Sigmoid colon (tissue), 6 donors: ENCODE measurements at regions not wholly inside any gene's neighbourhood (a gene's known extent, or its start where the extent isn't known, plus 50 kb on each side); places are given as distances from the start of the nearest gene placed in this dataset.

Experiments used
- DNase-seq: peaks from one replicate; pipeline ENCODE4 v3.0.0-alpha.2; 2019
- H3K27ac ChIP-seq, 4 donors: fragments of 200-600 bp; sonication (generic); one replicate each; pipeline ENCODE4 v1.5.1; 2016 to 2019; ENCODE audit warnings: mild to moderate bottlenecking in 1 of 4
- H3K27me3 ChIP-seq, 3 donors: fragments of 200-600 bp; sonication (generic); one replicate each; pipeline ENCODE4 v1.5.1; 2019; ENCODE audit warnings: mild to moderate bottlenecking in 1 of 3
- H3K36me3 ChIP-seq, 4 donors: fragments of 200-600 bp; sonication (generic); one replicate each; pipeline ENCODE4 v1.5.1; 2016 to 2019
- H3K4me1 ChIP-seq, 4 donors: fragments of 200-600 bp; sonication (generic); one replicate each; pipeline ENCODE4 v1.5.1; 2017 to 2019
- H3K4me3 ChIP-seq, 4 donors: fragments of 200-600 bp; sonication (generic); one replicate each; pipeline ENCODE4 v1.5.1; 2017 to 2019; ENCODE audit warnings: mild to moderate bottlenecking in 2 of 4, moderate library complexity in 1 of 4
- H3K9me3 ChIP-seq, 4 donors: fragments of 200-600 bp in 3 of 4; sonication (generic) in 3 of 4; one replicate each; pipeline versions ENCODE4 v1.5.1 to v1.6.1; 2013 to 2019
- EP300 ChIP-seq, 4 donors: sonication (generic); formaldehyde crosslinking; IDR thresholded peaks; one replicate each; pipeline ENCODE4 v1.6.1; 2017; ENCODE audit warnings: antibody characterized with exemption in 4 of 4
- POLR2A ChIP-seq, 2 donors: fragments of 450-650 bp; IDR thresholded peaks; one replicate each; pipeline ENCODE4 v1.6.1; 2016; ENCODE audit warnings: antibody characterized with exemption in 2 of 2, mild to moderate bottlenecking in 2 of 2, moderate library complexity in 2 of 2
- POLR2AphosphoS5 ChIP-seq, 4 donors: sonication (generic); formaldehyde crosslinking; IDR thresholded peaks; one replicate each; pipeline ENCODE4 v1.6.1; 2017; ENCODE audit warnings: antibody characterized with exemption in 4 of 4
- WGBS, 2 donors: extraction: QIAGEN DNeasy Blood & Tissue Kit; methylation state at CpG; one replicate each; pipeline ENCODE4 v1.1.7; 2013; 5-methylcytosine and 5-hydroxymethylcytosine counted together
- intact Hi-C: fragments of 100-400 bp; cut with DNase I; formaldehyde crosslinking; loops from one replicate; pipeline ENCODE4 v1.15.1; 2023
- TF ChIP-seq, protein P1 (sequence below), 4 experiments: fragments of 450-650 bp in 3 of 4; fragments of 200-600 bp in 1 of 4; IDR thresholded peaks; one replicate each; pipeline ENCODE4 v1.5.1; 2016 to 2019; ENCODE audit warnings: antibody characterized with exemption in 4 of 4, mild to moderate bottlenecking in 3 of 4, moderate library complexity in 2 of 4
- donor health status: healthy with polysubstance abuse.
- donor health status: healthy.

DNA sequence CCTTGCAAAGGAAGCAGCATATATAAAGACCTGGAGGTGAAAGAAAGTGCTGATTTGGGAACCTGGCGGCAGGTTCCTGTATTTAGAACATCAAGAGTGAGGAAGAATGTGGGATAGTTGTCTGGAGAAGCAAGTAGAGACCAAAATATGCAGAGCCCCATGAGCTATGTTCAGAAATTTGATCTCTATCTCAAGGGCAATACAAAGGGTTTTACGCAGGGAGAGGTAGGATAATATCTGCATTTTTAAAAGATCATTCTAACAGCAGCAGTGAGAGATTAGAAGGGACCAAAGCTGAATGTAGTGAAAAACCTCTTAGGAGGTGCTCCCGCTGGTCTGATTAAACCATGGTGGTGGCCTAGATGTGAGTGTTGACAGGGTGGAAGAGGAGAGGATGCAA, 453.9 kb upstream of the PKN2 start:
- Histone ChIP-seq H3K27ac (no peak overlapping the region), H3K27me3 (no peaks in the 10 kb centered on the region), H3K4me3 (no peak overlapping the region), H3K36me3 (no peaks in the 10 kb centered on the region), H3K9me3 (no peaks in the 10 kb centered on the region), H3K4me1 (no peaks in the 10 kb centered on the region)
- intact Hi-C loops, result no loop called here
- 96% methylated on average over 3 of the region's 3 CpGs for WGBS, 2 donors
- DNase-seq, result no peak
- TF ChIP-seq, protein P1, sequence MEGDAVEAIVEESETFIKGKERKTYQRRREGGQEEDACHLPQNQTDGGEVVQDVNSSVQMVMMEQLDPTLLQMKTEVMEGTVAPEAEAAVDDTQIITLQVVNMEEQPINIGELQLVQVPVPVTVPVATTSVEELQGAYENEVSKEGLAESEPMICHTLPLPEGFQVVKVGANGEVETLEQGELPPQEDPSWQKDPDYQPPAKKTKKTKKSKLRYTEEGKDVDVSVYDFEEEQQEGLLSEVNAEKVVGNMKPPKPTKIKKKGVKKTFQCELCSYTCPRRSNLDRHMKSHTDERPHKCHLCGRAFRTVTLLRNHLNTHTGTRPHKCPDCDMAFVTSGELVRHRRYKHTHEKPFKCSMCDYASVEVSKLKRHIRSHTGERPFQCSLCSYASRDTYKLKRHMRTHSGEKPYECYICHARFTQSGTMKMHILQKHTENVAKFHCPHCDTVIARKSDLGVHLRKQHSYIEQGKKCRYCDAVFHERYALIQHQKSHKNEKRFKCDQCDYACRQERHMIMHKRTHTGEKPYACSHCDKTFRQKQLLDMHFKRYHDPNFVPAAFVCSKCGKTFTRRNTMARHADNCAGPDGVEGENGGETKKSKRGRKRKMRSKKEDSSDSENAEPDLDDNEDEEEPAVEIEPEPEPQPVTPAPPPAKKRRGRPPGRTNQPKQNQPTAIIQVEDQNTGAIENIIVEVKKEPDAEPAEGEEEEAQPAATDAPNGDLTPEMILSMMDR (IDR thresholded peaks at IDR 0.05), result no peak
- TF ChIP-seq POLR2AphosphoS5 (IDR thresholded peaks at IDR 0.05) (no peak), EP300 (IDR thresholded peaks at IDR 0.05) (no peak), POLR2A (IDR thresholded peaks at IDR 0.05) (no peak)

DNA sequence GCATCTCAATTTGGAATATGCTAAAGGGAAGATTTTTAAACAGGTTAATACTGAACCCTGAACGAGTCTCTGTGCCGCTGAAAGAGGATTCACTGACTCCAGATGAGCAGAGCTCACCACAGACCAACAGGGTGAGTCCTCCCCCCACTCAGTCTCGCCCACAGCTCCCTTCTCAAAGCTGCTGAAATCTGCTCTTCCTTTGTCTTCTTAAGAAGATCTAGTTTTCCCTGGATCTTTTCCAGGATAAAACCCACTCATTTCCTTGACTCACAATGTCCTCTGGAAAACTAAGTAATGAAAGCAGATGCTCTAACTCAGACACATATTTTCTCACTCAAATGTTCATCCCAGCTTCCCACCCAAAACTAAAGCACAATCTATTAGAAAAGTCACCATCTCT, 447.0 kb upstream of the PKN2 start:
- intact Hi-C loops, result no loop called here
- WGBS, 2 donors, result 58 to 61% methylated on average over 3 of the region's 3 CpGs

DNA sequence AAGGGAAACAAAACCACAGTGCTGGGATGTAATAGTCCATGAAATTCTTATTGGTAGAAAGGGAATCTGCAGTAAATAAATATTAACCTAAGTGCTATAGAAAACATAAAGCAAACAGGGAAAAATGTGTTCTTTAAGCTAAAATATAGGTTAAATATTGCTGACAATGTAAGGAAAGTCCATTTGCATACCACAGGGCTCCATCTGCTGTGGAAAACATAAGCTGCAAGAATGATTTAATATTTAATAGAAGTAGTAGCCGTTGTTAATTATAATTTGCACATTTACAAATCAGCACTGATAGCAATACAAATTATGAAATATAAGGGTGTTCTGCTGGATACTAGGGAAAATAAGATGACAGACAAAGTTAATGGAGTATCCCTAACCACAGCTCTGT, 444.9 kb upstream of the PKN2 start:
- intact Hi-C loops, result no loop called here
- TF ChIP-seq POLR2A (IDR thresholded peaks at IDR 0.05) (no peak), EP300 (IDR thresholded peaks at IDR 0.05) (no peak)
- TF ChIP-seq, protein P1 (IDR thresholded peaks at IDR 0.05), result no peak
- no peak for DNase-seq
- WGBS, 2 donors, result 58 to 83% methylated on average over 1 of the region's 1 CpG
- H3K9me3 ChIP-seq, result peaks cover 0 to 2% (median 0%) of the 10 kb centered on the region in 4 donors
- H3K27ac ChIP-seq, result no peak overlapping the region
- no peaks in the 10 kb centered on the region for H3K36me3 ChIP-seq
- no peaks in the 10 kb centered on the region for H3K4me1 ChIP-seq
- H3K27me3 ChIP-seq, result no peaks in the 10 kb centered on the region
- H3K4me3 ChIP-seq, result no peak overlapping the region

More for the DNA sequence above, 447.0 kb upstream of the PKN2 start:
- Histone ChIP-seq H3K27ac (no peak overlapping the region), H3K27me3 (no peaks in the 10 kb centered on the region), H3K4me1 (no peaks in the 10 kb centered on the region), H3K4me3 (no peak overlapping the region), H3K9me3 (peaks cover 0 to 2% (median 0%) of the 10 kb centered on the region in 4 donors), H3K36me3 (no peaks in the 10 kb centered on the region)
- TF ChIP-seq, protein P1 (IDR thresholded peaks at IDR 0.05), result no peak
- TF ChIP-seq POLR2A (IDR thresholded peaks at IDR 0.05), result no peak
- no peak for TF ChIP-seq POLR2AphosphoS5 (IDR thresholded peaks at IDR 0.05)
- TF ChIP-seq EP300 (IDR thresholded peaks at IDR 0.05), result no peak
- DNase-seq, result no peak

DNA sequence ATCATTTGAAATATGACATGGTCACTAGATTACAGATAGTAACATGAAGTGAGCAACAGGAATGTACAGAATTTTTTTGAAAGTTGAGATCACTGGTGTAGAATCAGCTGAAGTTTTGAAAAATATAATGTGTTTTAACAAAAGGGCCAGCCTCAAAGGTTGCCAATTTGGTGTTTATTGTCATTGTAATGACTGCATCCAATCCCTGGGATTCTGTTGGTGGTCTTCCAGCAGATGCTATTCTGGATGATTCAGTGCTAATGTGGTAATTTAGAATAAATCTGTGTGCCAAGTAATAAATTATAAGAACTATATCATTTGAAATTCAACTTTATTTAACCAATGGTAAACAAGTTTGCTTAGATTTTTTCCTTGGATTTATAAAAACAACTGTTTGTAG, 436.4 kb upstream of the PKN2 start:
- TF ChIP-seq POLR2A (IDR thresholded peaks at IDR 0.05), result no peak
- TF ChIP-seq EP300 (IDR thresholded peaks at IDR 0.05), result no peak

DNA sequence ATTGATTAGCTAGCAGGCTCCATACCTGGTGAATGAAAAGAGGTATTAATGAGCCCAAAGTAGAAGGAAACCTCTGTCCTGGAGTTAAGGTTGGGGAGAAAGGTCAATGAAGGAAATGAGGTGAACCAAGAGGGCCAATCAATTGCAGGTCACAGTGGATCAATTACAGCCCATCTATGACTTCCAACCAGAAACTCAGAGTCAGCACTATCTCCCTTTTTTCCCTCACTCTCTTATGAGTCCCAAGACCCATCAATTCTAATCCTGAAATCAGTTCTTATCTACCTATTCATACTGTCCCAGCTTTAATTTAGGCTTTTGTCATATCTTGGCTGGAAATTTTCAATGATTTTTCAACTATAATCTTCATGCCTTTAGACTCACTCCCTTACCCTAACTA, 433.2 kb upstream of the PKN2 start:
- DNase-seq, result no peak
- Histone ChIP-seq H3K4me1 (no peaks in the 10 kb centered on the region), H3K27ac (no peak overlapping the region), H3K27me3 (no peaks in the 10 kb centered on the region), H3K4me3 (no peak overlapping the region), H3K9me3 (peaks cover 0 to 2% (median 0%) of the 10 kb centered on the region in 4 donors), H3K36me3 (no peaks in the 10 kb centered on the region)
- intact Hi-C loops, result no loop called here
- TF ChIP-seq POLR2A (IDR thresholded peaks at IDR 0.05), result no peak
- no peak for TF ChIP-seq EP300 (IDR thresholded peaks at IDR 0.05)
- TF ChIP-seq, protein P1 (IDR thresholded peaks at IDR 0.05), result no peak

More for the DNA sequence above, 436.4 kb upstream of the PKN2 start:
- H3K36me3 ChIP-seq, result no peaks in the 10 kb centered on the region
- H3K4me1 ChIP-seq, result peaks cover 0 to 3% (median 0%) of the 10 kb centered on the region in 4 donors
- no peak overlapping the region for H3K27ac ChIP-seq
- no peak overlapping the region for H3K4me3 ChIP-seq
- H3K27me3 ChIP-seq, result no peaks in the 10 kb centered on the region
- DNase-seq, result no peak
- intact Hi-C loops, result no loop called here
- H3K9me3 ChIP-seq, result no peaks in the 10 kb centered on the region
